ENCODE measurements at regions not wholly inside any gene's neighbourhood (a gene's known extent, or its start where the extent isn't known, plus 50 kb on each side); places are given as distances from the start of the nearest gene placed in this dataset.
"Not testable (repeated sequence)": the region's sequence is repeated elsewhere in the genome, so short reads cannot be mapped to it uniquely, and the experiment has no call there.

- H3K9me3 ChIP-seq (ENCODE audit: control insufficient read depth, insufficient read depth, low read depth, low read length) = 0 out of 2 replicates have a peak, but pooled peaks cover 2% of the 10 kb centered on the region
- no peaks in the 10 kb centered on the region for H3K36me3 ChIP-seq (ENCODE audit: control insufficient read depth, insufficient read depth, low read length)
- DNase-seq (ENCODE audit: low read depth, low spot score) (no peak), ATAC-seq (no peak)
- H3K4me1 ChIP-seq (ENCODE audit: control insufficient read depth, insufficient read depth, low read length) = no peaks in the 10 kb centered on the region
- H3K27ac ChIP-seq (ENCODE audit: low read length) = no peak overlapping the region
- ChIA-PET POLR2A (no interaction called here), CTCF (no interaction called here)
- no TSS peak for BruUV-seq (replicated peaks)
- TF ChIP-seq TCF7L2 (IDR thresholded peaks at IDR 0.05; ENCODE audit: low read depth, low read length) (no peak), REST (IDR thresholded peaks at IDR 0.05; ENCODE audit: insufficient read depth in 1 of 2, low read depth in 2 of 2, low read length in 1 of 2) (no peak), SIN3A (IDR thresholded peaks at IDR 0.05; ENCODE audit: borderline replicate concordance, insufficient read depth, low read depth, low read length) (no peak), CTCF (IDR thresholded peaks at IDR 0.05) (no peak), POLR2AphosphoS5 (IDR thresholded peaks at IDR 0.05; ENCODE audit: low read depth, low read length) (no peak)
- H3K27me3 ChIP-seq (ENCODE audit: control insufficient read depth, insufficient read depth, low read length) = no peaks in the 10 kb centered on the region
- intact Hi-C loops (cut with micrococcal nuclease; ENCODE audit: unreplicated experiment) = no loop called here
- in situ Hi-C loops (cut with HindIII; ENCODE audit: low pct_unique_long_range_greater_than_20kb, low sequenced_read_pairs) = no loop called here
- no peak overlapping the region for H3K4me3 ChIP-seq (ENCODE audit: low read depth in 2 of 2, low read length in 2 of 2)
Measured at GRCh38 chr7:84895563-84895962, 291.3 kb downstream of the SEMA3D start.

GRCh38 chr7:84883570-84883969 is 303.3 kb downstream of the SEMA3D start:
- ATAC-seq; intact Hi-C loops (cut with micrococcal nuclease; ENCODE audit: unreplicated experiment); POLR2A ChIA-PET; DNase-seq (ENCODE audit: low read depth, low spot score); H3K4me1 ChIP-seq (ENCODE audit: control insufficient read depth, insufficient read depth, low read length); H3K27me3 ChIP-seq (ENCODE audit: control insufficient read depth, insufficient read depth, low read length); H3K4me3 ChIP-seq (ENCODE audit: low read depth in 2 of 2, low read length in 2 of 2); H3K27ac ChIP-seq (ENCODE audit: low read length); BruUV-seq (replicated peaks); H3K36me3 ChIP-seq (ENCODE audit: control insufficient read depth, insufficient read depth, low read length); H3K9me3 ChIP-seq (ENCODE audit: control insufficient read depth, insufficient read depth, low read depth, low read length); in situ Hi-C loops (cut with HindIII; ENCODE audit: low pct_unique_long_range_greater_than_20kb, low sequenced_read_pairs); CTCF ChIA-PET: not testable (repeated sequence)

- H3K27me3 ChIP-seq (ENCODE audit: control insufficient read depth, insufficient read depth, low read length); DNase-seq (ENCODE audit: low read depth, low spot score); BruUV-seq (replicated peaks); H3K27ac ChIP-seq (ENCODE audit: low read length); H3K4me3 ChIP-seq (ENCODE audit: low read depth in 2 of 2, low read length in 2 of 2); ATAC-seq; H3K4me1 ChIP-seq (ENCODE audit: control insufficient read depth, insufficient read depth, low read length); intact Hi-C loops (cut with micrococcal nuclease; ENCODE audit: unreplicated experiment); in situ Hi-C loops (cut with HindIII; ENCODE audit: low pct_unique_long_range_greater_than_20kb, low sequenced_read_pairs); CTCF ChIA-PET; H3K36me3 ChIP-seq (ENCODE audit: control insufficient read depth, insufficient read depth, low read length); H3K9me3 ChIP-seq (ENCODE audit: control insufficient read depth, insufficient read depth, low read depth, low read length); POLR2A ChIA-PET: not testable (repeated sequence)
Measured at GRCh38 chr7:84880326-84880997, 306.4 kb downstream of the SEMA3D start.
